ENCODE measurements at regions not wholly inside any gene's neighbourhood (a gene's known extent, or its start where the extent isn't known, plus 50 kb on each side); places are given as distances from the start of the nearest gene placed in this dataset.

DNA sequence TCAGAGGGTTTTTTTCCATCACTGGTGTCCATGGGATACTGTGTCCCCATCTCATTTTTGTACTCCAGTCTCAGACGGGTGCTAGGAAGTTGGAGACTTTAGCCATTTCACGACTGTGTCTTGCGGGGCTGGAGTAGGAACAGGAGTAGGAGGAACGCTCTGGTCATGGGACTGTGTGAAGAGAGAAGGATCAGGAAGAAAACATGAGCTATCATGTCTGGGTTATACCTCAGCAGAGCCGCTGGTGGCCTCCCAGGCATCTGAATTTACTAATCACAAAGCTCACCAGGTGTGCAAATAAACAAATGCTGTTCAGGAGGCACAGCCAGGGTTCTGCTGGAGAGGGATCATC, 225.4 kb downstream of the SEC14L1 start:
- no peak for TF ChIP-seq EP300 (IDR thresholded peaks at IDR 0.05; ENCODE audit: borderline replicate concordance)
- TF ChIP-seq, protein P1, sequence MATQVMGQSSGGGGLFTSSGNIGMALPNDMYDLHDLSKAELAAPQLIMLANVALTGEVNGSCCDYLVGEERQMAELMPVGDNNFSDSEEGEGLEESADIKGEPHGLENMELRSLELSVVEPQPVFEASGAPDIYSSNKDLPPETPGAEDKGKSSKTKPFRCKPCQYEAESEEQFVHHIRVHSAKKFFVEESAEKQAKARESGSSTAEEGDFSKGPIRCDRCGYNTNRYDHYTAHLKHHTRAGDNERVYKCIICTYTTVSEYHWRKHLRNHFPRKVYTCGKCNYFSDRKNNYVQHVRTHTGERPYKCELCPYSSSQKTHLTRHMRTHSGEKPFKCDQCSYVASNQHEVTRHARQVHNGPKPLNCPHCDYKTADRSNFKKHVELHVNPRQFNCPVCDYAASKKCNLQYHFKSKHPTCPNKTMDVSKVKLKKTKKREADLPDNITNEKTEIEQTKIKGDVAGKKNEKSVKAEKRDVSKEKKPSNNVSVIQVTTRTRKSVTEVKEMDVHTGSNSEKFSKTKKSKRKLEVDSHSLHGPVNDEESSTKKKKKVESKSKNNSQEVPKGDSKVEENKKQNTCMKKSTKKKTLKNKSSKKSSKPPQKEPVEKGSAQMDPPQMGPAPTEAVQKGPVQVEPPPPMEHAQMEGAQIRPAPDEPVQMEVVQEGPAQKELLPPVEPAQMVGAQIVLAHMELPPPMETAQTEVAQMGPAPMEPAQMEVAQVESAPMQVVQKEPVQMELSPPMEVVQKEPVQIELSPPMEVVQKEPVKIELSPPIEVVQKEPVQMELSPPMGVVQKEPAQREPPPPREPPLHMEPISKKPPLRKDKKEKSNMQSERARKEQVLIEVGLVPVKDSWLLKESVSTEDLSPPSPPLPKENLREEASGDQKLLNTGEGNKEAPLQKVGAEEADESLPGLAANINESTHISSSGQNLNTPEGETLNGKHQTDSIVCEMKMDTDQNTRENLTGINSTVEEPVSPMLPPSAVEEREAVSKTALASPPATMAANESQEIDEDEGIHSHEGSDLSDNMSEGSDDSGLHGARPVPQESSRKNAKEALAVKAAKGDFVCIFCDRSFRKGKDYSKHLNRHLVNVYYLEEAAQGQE (IDR thresholded peaks at IDR 0.05; ENCODE audit: low read depth) = no peak
- TF ChIP-seq TAF1 (IDR thresholded peaks at IDR 0.05; ENCODE audit: low read depth) = no peak
- TF ChIP-seq TEAD4 (IDR thresholded peaks at IDR 0.05) = no peak
- no peak for TF ChIP-seq YY1 (IDR thresholded peaks at IDR 0.05; ENCODE audit: low read depth)
- TF ChIP-seq CEBPB (IDR thresholded peaks at IDR 0.05) = no peak
- TF ChIP-seq FOXM1 (IDR thresholded peaks at IDR 0.05; ENCODE audit: borderline replicate concordance, low read depth) = no peak
- TF ChIP-seq ZBTB7A (IDR thresholded peaks at IDR 0.05; ENCODE audit: low read depth) = no peak
- TF ChIP-seq, protein P2, sequence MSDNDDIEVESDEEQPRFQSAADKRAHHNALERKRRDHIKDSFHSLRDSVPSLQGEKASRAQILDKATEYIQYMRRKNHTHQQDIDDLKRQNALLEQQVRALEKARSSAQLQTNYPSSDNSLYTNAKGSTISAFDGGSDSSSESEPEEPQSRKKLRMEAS (IDR thresholded peaks at IDR 0.05) = no peak
- TF ChIP-seq CREB1 (IDR thresholded peaks at IDR 0.05; ENCODE audit: low read depth) = no peak
- TF ChIP-seq RAD21 (IDR thresholded peaks at IDR 0.05; ENCODE audit: low read depth) = no peak
- TF ChIP-seq EGR1 (IDR thresholded peaks at IDR 0.05) = no peak
- no peak for TF ChIP-seq NFIC (IDR thresholded peaks at IDR 0.05)

Measured in Ishikawa (cell line).